ENCODE measurements at regions not wholly inside any gene's neighbourhood (a gene's known extent, or its start where the extent isn't known, plus 50 kb on each side); places are given as distances from the start of the nearest gene placed in this dataset.
"Not testable (repeated sequence)": the region's sequence is repeated elsewhere in the genome, so short reads cannot be mapped to it uniquely, and the experiment has no call there.

GRCh38 chr6:134632024-134632423, 314.1 kb upstream of the SGK1 start:
- DNase-seq = no peak

DNA sequence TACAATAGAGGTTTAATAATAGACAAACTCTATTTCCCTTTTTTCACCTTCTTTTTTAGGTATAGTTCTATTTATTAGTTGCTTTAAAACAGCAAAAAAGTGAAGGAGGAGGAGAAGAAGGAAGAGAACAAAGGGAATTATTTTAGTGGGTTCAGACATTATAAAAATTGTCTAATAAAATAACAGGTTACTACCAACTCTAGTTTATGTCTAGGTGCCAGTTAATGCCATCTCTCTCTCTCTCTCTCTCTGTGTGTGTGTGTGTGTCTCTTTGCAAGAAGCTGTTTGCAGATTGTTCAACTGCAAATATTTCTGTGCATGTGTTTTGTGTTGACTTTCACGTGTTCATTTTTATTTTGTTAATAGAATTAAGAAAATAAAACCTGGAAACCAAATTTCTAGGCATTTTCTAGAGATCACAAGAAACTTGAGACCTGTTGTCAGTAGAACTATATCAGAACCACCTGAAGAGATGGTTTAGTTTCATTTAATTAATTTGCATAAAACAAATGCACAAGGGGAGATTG, 313.5 kb upstream of the SGK1 start:
- DNase-seq = no peak

DNA sequence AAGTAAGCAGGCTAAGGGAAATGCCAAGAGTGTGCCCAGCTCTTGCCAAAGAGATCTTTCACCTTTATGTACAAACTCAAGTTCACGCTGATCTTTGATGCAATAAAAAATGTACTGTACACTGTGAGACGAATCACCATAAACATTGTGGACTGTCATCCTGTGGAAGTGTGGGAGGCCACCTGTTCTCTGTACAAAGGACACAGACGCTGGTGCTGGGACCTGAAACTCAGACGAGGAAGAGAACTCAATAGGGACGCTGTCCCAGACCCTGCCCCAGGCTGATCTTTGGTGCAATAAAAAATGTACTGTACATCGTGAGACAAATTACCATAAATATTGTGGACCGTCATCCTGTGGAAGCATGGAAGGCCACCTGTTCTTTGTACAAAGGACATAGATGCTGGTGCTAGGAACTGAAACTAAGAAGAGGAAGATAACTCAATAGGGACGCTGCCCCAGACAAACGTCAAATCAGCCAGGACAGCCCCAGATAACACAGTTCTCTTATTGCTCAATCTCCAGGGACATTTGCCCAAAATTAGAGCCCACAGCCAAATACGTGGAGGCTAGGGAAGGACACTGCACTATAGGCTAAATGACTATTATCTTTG, 312.7 kb upstream of the SGK1 start:
- no peak for DNase-seq

GRCh38 chr6:134628154-134628553, 310.2 kb upstream of the SGK1 start:
- no peak for DNase-seq

- no peak for DNase-seq
These were observed 309.8 kb upstream of the SGK1 start for GRCh38 chr6:134627707-134628106.

DNA sequence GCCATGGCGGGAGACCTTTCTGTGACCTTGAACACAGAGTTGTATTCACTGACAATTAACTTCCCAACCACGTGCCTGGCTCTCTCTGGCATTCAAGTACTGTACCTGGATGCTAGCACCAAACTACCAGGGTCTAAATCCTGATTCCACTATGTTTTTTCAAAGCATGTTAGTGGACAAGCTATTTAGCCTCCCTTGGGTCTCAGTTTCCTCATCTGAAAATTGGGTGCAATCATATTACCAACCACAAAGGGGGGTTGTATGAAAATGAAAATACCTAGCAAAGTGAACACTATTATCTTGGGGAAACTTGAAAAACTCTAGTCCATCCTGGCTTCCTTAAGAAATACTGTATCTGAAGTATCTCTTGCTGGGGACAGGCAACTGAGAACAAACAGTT, 308.7 kb upstream of the SGK1 start:
- DNase-seq = no peak

- no peak for DNase-seq
These were observed 308.2 kb upstream of the SGK1 start for GRCh38 chr6:134626086-134626485.

GRCh38 chr6:134624781-134625180, 306.9 kb upstream of the SGK1 start:
- no peak for DNase-seq

DNA sequence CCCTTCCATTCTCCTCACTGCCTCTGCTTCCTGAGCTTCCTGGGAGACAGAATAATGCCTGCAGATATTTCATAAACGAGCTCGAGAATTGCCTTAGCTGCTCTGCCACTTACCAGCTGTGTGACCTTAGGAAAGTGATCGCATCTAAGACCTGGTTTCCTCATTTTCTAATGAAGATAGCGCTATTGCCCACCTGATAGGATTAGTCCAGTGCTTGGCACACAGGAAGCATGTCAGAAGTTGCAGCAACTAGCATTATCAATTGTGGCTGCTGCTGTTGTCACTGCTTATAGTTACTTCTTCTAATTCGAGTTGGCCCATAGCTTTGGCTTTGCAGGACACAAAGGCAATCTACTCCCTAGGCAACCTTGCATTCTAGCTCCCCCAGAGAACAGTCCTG, 305.5 kb upstream of the SGK1 start:
- DNase-seq = no peak

DNA sequence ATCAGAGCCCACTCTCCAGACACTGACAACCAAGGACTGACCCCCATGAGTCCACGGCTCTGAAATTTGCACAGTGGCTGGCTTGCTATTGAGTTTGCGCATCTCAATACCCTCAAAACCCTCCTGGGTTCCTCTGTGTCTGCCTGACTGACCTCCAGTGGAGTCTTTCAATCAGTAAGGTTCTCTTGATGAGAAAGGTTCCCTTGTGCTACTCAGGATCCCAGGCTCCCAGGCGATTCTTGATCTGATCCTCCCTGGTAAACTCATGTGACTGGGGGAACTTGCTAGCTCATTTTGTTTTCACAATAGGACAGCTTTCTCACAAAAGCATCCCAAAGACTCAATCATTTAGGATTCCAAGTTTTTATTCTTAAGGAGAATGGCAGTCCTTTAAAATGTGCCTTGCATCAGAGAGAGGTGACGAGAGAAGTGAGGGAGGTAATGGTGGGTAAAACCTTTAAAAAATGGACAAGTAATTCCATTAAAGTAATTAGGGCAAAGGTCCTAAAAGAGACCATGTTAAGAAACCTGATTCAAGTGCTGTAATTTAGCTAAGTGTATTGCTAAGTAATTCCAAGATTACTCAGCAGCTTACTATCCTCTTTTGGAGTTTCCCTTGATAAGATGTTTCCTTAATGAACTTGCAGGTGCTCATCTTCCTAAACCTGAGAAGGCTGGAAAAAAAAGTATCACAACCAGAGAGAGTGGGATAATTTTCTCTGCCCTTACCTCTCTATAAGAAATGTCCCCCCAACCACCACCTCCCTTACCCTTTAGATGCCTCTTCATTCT, 304.7 kb upstream of the SGK1 start:
- DNase-seq = no peak

- no peak for DNase-seq
These were observed 303.9 kb upstream of the SGK1 start for GRCh38 chr6:134621858-134622257.

DNA sequence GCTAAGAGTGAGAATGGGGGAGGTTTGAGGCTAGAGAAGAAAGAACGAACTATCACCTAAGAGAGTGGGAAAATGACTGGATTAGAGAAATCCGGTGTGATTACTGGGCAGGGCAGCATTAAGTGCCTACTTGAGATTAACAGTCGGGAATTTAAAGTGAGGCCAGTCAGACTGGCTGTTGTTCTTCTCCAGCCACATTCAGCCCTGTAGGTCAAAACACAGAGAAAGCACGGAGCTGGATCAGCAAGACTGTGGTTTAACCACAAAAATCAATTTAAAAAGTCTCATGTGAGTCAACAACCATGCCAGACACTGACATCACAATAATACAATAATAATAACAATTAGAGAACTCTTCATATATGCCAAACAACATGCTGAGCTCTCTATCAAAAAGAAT, 301.9 kb upstream of the SGK1 start:
- DNase-seq = no peak

DNA sequence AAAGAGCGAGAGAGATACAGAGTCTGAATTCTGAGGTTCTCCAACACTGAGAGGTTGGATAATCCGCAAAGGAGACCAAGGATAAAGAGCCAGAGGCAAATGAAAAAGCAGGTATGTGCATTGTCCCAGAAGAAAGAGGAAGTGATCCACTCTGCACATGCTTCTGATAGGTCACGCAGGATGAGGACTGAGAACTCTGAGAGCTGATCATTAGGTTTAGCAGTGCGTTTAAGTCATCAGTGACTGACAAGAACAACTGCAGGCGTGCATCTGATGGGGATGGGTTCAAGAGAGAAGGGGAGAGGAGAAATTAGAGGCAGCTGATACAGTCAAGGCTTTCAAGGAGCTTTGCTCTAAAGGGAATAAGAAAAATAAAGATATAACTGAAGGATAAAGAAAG, 301.2 kb upstream of the SGK1 start:
- DNase-seq = no peak

- no peak for DNase-seq
These were observed 296.9 kb upstream of the SGK1 start for GRCh38 chr6:134614606-134615485.

DNA sequence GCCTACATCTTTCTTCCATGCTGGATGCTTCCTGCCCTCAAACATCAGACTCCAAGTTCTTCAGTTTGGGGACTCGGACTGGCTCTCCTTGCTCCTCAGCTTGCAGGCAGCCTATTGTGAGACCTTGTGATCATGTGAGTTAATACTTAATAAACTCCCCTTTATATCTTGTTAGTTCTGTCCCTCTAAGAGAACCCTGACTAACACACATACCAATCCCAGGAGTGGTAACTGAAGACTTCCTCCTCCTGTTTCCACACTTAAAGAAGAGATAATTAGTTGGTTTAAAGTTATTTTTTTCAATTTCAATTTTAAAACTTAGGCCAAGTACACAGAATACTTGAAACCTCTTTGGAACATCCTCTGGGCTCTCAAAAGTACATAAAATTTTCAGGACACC, 294.2 kb upstream of the SGK1 start:
- not testable (repeated sequence) for DNase-seq

DNA sequence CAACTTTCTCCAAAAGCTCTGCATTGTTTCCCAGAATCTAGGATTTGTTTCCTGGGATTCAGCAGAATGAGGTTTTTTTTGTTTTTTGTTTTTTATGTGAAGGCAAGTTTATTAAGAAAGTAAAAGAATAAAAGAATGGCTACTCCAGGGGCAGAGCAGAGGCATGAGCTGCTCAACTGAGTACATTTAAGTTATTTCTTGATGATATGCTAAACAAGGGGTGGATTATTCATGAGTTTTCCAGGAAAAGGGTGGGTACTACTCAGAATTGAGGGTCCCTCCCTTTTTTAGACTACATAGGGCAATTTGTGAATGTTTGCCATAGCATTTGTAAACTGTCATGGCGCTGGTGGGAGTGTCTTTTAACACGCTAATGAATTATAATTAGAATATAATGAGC, 292.5 kb upstream of the SGK1 start:
- no peak for DNase-seq

DNA sequence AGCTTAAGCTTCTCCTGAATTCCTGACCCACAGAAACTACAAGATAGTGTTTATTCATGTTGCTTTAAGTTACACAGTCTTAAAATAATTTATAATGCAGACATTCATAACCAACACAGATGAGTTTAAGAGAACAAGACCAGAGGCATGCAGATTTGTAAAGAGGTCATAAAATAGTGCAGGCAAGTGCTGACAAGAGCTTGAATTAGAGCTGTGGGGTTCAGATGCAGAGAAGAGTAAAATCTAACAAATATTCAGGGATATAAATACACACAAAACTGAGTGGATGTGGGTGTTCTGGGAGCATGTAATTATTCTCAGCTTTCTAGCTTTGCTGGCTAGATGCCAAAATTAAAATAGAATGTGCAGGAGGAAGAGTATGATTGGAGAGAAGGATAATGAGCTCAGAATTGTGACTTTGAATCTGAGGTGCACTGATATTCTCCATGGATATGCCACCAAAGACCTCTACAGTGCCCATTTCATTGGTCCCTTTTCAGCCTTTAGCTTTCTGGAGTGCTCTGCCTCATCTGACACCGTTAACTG, 291.9 kb upstream of the SGK1 start:
- no peak for DNase-seq

GRCh38 chr6:134607411-134607810, 289.5 kb upstream of the SGK1 start:
- no peak for DNase-seq

- DNase-seq = no peak
These were observed 287.1 kb upstream of the SGK1 start for GRCh38 chr6:134605034-134605433.

DNA sequence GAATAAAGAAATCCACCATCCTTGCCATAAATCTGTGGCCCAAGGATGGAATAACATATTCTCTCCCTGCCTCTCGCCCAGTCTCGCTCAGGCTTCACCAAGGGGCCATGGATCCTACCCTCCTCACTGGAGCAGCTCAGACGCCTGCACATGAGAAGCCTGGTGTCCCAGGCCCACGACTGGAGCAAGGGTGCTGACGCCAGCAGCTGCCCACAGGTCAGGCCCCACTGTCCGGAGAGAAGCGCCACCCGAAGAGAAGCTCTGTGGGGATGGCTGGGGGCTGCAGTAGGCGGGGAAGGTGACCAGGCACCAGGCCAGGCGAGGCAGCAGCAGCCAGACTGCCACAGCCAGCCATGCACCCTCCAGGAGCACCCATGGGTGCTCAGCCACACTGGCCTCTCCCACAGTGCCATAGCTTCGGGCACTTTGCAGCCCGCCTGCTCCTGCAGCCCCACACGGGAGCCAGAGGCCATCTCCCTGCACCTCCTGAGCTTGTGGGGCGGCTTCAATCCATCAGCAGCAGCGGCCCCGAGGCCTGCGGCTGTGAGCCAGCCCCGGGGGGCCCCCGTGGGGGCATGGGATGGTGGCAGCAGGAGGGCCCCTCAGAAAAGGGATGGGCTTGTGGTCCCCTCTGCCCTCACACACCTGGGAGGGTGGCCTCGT, 286.2 kb upstream of the SGK1 start:
- no peak for DNase-seq

DNA sequence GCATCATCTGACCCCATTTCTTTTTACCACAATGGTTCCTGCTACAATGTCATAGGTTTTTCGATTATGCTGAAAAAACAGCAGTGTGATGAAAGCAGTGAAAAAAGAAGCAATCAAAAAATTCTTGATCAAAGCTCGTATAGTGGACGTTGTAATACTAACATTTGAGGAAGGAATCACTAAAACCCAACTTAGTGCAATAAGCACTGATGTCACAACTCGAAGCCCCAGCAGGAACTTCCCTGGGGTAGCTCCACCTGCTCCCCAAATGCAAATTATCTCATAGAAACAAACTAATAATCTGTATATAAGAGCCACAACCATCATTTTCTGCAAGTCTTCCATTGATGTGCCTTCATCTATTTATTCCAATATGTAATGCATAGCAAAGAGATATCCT, 285.6 kb upstream of the SGK1 start:
- no peak for DNase-seq

DNA sequence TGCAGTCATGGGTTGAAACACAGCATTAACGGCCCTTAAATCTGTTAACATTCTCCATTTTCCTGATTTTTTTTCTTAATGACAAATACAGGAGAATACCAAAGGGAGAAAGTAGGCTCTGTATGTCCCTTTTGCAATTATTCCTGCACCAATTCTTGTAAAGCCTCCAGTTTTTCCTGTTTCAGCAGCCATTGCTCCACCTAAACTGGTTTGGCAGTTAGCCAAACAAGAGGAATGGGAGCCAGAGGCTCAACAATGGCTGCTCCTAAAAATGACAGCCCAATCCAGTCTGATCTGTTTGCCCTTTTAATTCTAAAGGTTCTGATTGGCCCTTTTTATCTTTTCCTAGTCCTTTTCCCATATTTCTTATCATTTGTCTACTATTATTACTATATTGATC, 284.2 kb upstream of the SGK1 start:
- DNase-seq = no peak

- DNase-seq = no peak
These were observed 282.8 kb upstream of the SGK1 start for GRCh38 chr6:134600671-134601070.

All from hematopoietic multipotent progenitor cell treated with erythropoietin and hydrocortisone succinate and interleukin-3 and kit ligand, for 8 days (in vitro differentiated cells).